ENCODE measurements at regions not wholly inside any gene's neighbourhood (a gene's known extent, or its start where the extent isn't known, plus 50 kb on each side); places are given as distances from the start of the nearest gene placed in this dataset.

GRCh38 chr4:126859314-126859713, 773.4 kb upstream of the INTU start:
- Histone ChIP-seq H3K36me3 (ENCODE audit: control insufficient read depth, insufficient read depth, low read length) (no peaks in the 10 kb centered on the region), H3K9me3 (ENCODE audit: control insufficient read depth, insufficient read depth, low read length) (no peaks in the 10 kb centered on the region), H3K9ac (ENCODE audit: low read depth, low read length) (no peak overlapping the region), H3K4me3 (ENCODE audit: low read depth, low read length) (no peak overlapping the region), H3K4me1 (ENCODE audit: control insufficient read depth, insufficient read depth, low read length) (no peaks in the 10 kb centered on the region), H3K27me3 (ENCODE audit: control insufficient read depth, insufficient read depth, low read length) (no peaks in the 10 kb centered on the region)

DNA sequence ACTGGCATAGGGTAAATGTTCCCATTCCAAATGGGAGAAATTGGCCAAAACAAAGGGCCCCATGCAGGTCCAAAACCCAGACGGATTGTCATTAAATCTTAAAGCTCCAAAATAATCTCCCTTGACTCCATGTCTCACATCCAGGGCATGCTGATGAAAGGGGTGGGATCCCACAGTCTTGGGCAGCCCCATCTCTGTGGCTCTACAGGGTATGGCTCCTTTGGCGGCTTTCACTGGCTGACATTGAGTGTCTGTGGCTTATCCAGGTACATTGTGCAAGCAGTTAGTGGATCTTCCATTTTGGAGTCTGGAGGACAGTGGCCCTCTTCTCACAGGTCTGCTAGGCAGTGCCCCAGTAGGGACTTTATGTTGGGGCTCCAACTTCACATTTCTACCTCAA, 772.9 kb upstream of the INTU start:
- no peaks in the 10 kb centered on the region for H3K9me3 ChIP-seq (ENCODE audit: control insufficient read depth, insufficient read depth, low read length)
- no peak overlapping the region for H3K9ac ChIP-seq (ENCODE audit: low read depth, low read length)
- no peaks in the 10 kb centered on the region for H3K27me3 ChIP-seq (ENCODE audit: control insufficient read depth, insufficient read depth, low read length)
- no peaks in the 10 kb centered on the region for H3K4me1 ChIP-seq (ENCODE audit: control insufficient read depth, insufficient read depth, low read length)
- H3K36me3 ChIP-seq (ENCODE audit: control insufficient read depth, insufficient read depth, low read length), result no peaks in the 10 kb centered on the region
- H3K4me3 ChIP-seq (ENCODE audit: low read depth, low read length), result no peak overlapping the region

GRCh38 chr4:126860308-126860707, 772.4 kb upstream of the INTU start:
- Histone ChIP-seq H3K4me3 (ENCODE audit: low read depth, low read length) (no peak overlapping the region), H3K36me3 (ENCODE audit: control insufficient read depth, insufficient read depth, low read length) (no peaks in the 10 kb centered on the region), H3K9me3 (ENCODE audit: control insufficient read depth, insufficient read depth, low read length) (no peaks in the 10 kb centered on the region), H3K9ac (ENCODE audit: low read depth, low read length) (no peak overlapping the region), H3K4me1 (ENCODE audit: control insufficient read depth, insufficient read depth, low read length) (no peaks in the 10 kb centered on the region), H3K27me3 (ENCODE audit: control insufficient read depth, insufficient read depth, low read length) (no peaks in the 10 kb centered on the region)

- Histone ChIP-seq H3K27me3 (ENCODE audit: control insufficient read depth, insufficient read depth, low read length) (no peaks in the 10 kb centered on the region), H3K9me3 (ENCODE audit: control insufficient read depth, insufficient read depth, low read length) (no peaks in the 10 kb centered on the region), H3K9ac (ENCODE audit: low read depth, low read length) (no peak overlapping the region), H3K4me3 (ENCODE audit: low read depth, low read length) (no peak overlapping the region), H3K36me3 (ENCODE audit: control insufficient read depth, insufficient read depth, low read length) (no peaks in the 10 kb centered on the region), H3K4me1 (ENCODE audit: control insufficient read depth, insufficient read depth, low read length) (peaks cover 3% of the 10 kb centered on the region)
Measured at GRCh38 chr4:126869967-126870366, 762.8 kb upstream of the INTU start.

GRCh38 chr4:126871810-126872209, 760.9 kb upstream of the INTU start:
- no peak overlapping the region for H3K9ac ChIP-seq (ENCODE audit: low read depth, low read length)

GRCh38 chr4:126874533-126874932, 758.2 kb upstream of the INTU start:
- H3K9me3 ChIP-seq (ENCODE audit: control insufficient read depth, insufficient read depth, low read length), result no peaks in the 10 kb centered on the region

More at GRCh38 chr4:126871810-126872209, 760.9 kb upstream of the INTU start:
- H3K4me3 ChIP-seq (ENCODE audit: low read depth, low read length), result no peak overlapping the region
- H3K4me1 ChIP-seq (ENCODE audit: control insufficient read depth, insufficient read depth, low read length), result peaks cover 3% of the 10 kb centered on the region
- H3K9me3 ChIP-seq (ENCODE audit: control insufficient read depth, insufficient read depth, low read length), result no peaks in the 10 kb centered on the region
- H3K27me3 ChIP-seq (ENCODE audit: control insufficient read depth, insufficient read depth, low read length), result no peaks in the 10 kb centered on the region
- H3K36me3 ChIP-seq (ENCODE audit: control insufficient read depth, insufficient read depth, low read length), result no peaks in the 10 kb centered on the region

DNA sequence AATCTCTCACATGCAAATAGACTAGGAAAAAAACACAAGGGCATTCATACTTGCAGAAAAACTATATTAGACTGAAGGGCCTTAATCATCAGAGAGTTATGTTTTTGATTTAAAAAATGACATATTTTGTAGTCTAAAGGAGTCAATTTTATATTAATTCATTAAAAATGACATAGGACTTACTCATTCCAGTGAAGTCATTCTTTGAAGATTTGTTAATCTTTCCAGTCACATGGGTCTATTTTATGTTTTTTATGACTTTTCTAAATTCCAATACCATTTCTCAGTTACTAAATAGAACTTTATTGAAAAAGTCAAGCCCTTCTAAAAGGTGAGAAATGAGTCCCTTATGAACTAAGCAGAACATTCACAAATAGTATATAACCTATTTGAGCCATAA, 743.8 kb upstream of the INTU start:
- Histone ChIP-seq H3K4me3 (ENCODE audit: low read depth, low read length) (no peak overlapping the region), H3K9me3 (ENCODE audit: control insufficient read depth, insufficient read depth, low read length) (no peaks in the 10 kb centered on the region), H3K27me3 (ENCODE audit: control insufficient read depth, insufficient read depth, low read length) (no peaks in the 10 kb centered on the region), H3K4me1 (ENCODE audit: control insufficient read depth, insufficient read depth, low read length) (no peaks in the 10 kb centered on the region), H3K9ac (ENCODE audit: low read depth, low read length) (no peak overlapping the region), H3K36me3 (ENCODE audit: control insufficient read depth, insufficient read depth, low read length) (no peaks in the 10 kb centered on the region)

More at GRCh38 chr4:126874533-126874932, 758.2 kb upstream of the INTU start:
- Histone ChIP-seq H3K36me3 (ENCODE audit: control insufficient read depth, insufficient read depth, low read length) (no peaks in the 10 kb centered on the region), H3K9ac (ENCODE audit: low read depth, low read length) (no peak overlapping the region), H3K4me1 (ENCODE audit: control insufficient read depth, insufficient read depth, low read length) (peaks cover 3% of the 10 kb centered on the region), H3K27me3 (ENCODE audit: control insufficient read depth, insufficient read depth, low read length) (no peaks in the 10 kb centered on the region), H3K4me3 (ENCODE audit: low read depth, low read length) (no peak overlapping the region)

GRCh38 chr4:126890383-126890782, 742.4 kb upstream of the INTU start:
- Histone ChIP-seq H3K4me3 (ENCODE audit: low read depth, low read length) (no peak overlapping the region), H3K4me1 (ENCODE audit: control insufficient read depth, insufficient read depth, low read length) (no peaks in the 10 kb centered on the region), H3K36me3 (ENCODE audit: control insufficient read depth, insufficient read depth, low read length) (no peaks in the 10 kb centered on the region), H3K27me3 (ENCODE audit: control insufficient read depth, insufficient read depth, low read length) (no peaks in the 10 kb centered on the region), H3K9me3 (ENCODE audit: control insufficient read depth, insufficient read depth, low read length) (no peaks in the 10 kb centered on the region), H3K9ac (ENCODE audit: low read depth, low read length) (no peak overlapping the region)

GRCh38 chr4:126890994-126891393, 741.8 kb upstream of the INTU start:
- H3K9me3 ChIP-seq (ENCODE audit: control insufficient read depth, insufficient read depth, low read length), result no peaks in the 10 kb centered on the region
- H3K9ac ChIP-seq (ENCODE audit: low read depth, low read length), result no peak overlapping the region
- no peaks in the 10 kb centered on the region for H3K27me3 ChIP-seq (ENCODE audit: control insufficient read depth, insufficient read depth, low read length)
- H3K4me1 ChIP-seq (ENCODE audit: control insufficient read depth, insufficient read depth, low read length), result no peaks in the 10 kb centered on the region
- no peaks in the 10 kb centered on the region for H3K36me3 ChIP-seq (ENCODE audit: control insufficient read depth, insufficient read depth, low read length)
- no peak overlapping the region for H3K4me3 ChIP-seq (ENCODE audit: low read depth, low read length)

- Histone ChIP-seq H3K4me3 (ENCODE audit: low read depth, low read length) (no peak overlapping the region), H3K9me3 (ENCODE audit: control insufficient read depth, insufficient read depth, low read length) (no peaks in the 10 kb centered on the region), H3K27me3 (ENCODE audit: control insufficient read depth, insufficient read depth, low read length) (no peaks in the 10 kb centered on the region), H3K4me1 (ENCODE audit: control insufficient read depth, insufficient read depth, low read length) (no peaks in the 10 kb centered on the region), H3K36me3 (ENCODE audit: control insufficient read depth, insufficient read depth, low read length) (peaks cover 2% of the 10 kb centered on the region), H3K9ac (ENCODE audit: low read depth, low read length) (no peak overlapping the region)
Measured at GRCh38 chr4:126894963-126895362, 737.8 kb upstream of the INTU start.

- no peak overlapping the region for H3K4me3 ChIP-seq (ENCODE audit: low read depth, low read length)
- no peaks in the 10 kb centered on the region for H3K27me3 ChIP-seq (ENCODE audit: control insufficient read depth, insufficient read depth, low read length)
- no peaks in the 10 kb centered on the region for H3K9me3 ChIP-seq (ENCODE audit: control insufficient read depth, insufficient read depth, low read length)
- H3K4me1 ChIP-seq (ENCODE audit: control insufficient read depth, insufficient read depth, low read length), result no peaks in the 10 kb centered on the region
- no peak overlapping the region for H3K9ac ChIP-seq (ENCODE audit: low read depth, low read length)
- H3K36me3 ChIP-seq (ENCODE audit: control insufficient read depth, insufficient read depth, low read length), result peaks cover 2% of the 10 kb centered on the region
Measured at GRCh38 chr4:126895988-126896570, 736.7 kb upstream of the INTU start.

GRCh38 chr4:126897038-126897437, 735.7 kb upstream of the INTU start:
- no peaks in the 10 kb centered on the region for H3K4me1 ChIP-seq (ENCODE audit: control insufficient read depth, insufficient read depth, low read length)
- no peaks in the 10 kb centered on the region for H3K27me3 ChIP-seq (ENCODE audit: control insufficient read depth, insufficient read depth, low read length)
- H3K36me3 ChIP-seq (ENCODE audit: control insufficient read depth, insufficient read depth, low read length), result peaks cover 2% of the 10 kb centered on the region
- no peak overlapping the region for H3K9ac ChIP-seq (ENCODE audit: low read depth, low read length)
- no peaks in the 10 kb centered on the region for H3K9me3 ChIP-seq (ENCODE audit: control insufficient read depth, insufficient read depth, low read length)
- no peak overlapping the region for H3K4me3 ChIP-seq (ENCODE audit: low read depth, low read length)
